GM19324 (cell line): ENCODE measurements at regions not wholly inside any gene's neighbourhood (a gene's known extent, or its start where the extent isn't known, plus 50 kb on each side); places are given as distances from the start of the nearest gene placed in this dataset.
"Not testable (repeated sequence)": the region's sequence is repeated elsewhere in the genome, so short reads cannot be mapped to it uniquely, and the experiment has no call there.

Experiments
- ATAC-seq: cut with Tn5 transposase; IDR thresholded peaks from one replicate; pipeline ENCODE4 v1.9.1; 2021; ENCODE audit warnings: mild to moderate bottlenecking, moderate library complexity; ENCODE audit not compliant: unreplicated experiment, low FRiP score

GRCh38 chr9:38170155-38170554, 101.1 kb upstream of the SHB start:
- ATAC-seq = not testable (repeated sequence)

- ATAC-seq = no peak
These were observed 97.5 kb upstream of the SHB start for GRCh38 chr9:38166501-38166900.

- no peak for ATAC-seq
These were observed 95.7 kb upstream of the SHB start for GRCh38 chr9:38164659-38165221.

- no peak for ATAC-seq
These were observed 94.5 kb upstream of the SHB start for GRCh38 chr9:38163518-38163917.

- ATAC-seq = no peak
These were observed 93.5 kb upstream of the SHB start for GRCh38 chr9:38162332-38163211.

- ATAC-seq = no peak
These were observed 91.7 kb upstream of the SHB start for GRCh38 chr9:38160613-38161215.

- no peak for ATAC-seq
These were observed 90.6 kb upstream of the SHB start for GRCh38 chr9:38159599-38159998.

GRCh38 chr9:38158628-38159027, 89.6 kb upstream of the SHB start:
- ATAC-seq = no peak

GRCh38 chr9:38157711-38158110, 88.7 kb upstream of the SHB start:
- no peak for ATAC-seq

GRCh38 chr9:38154501-38155421, 85.7 kb upstream of the SHB start:
- no peak for ATAC-seq

- no peak for ATAC-seq
These were observed 84.9 kb upstream of the SHB start for GRCh38 chr9:38153910-38154291.

GRCh38 chr9:38153152-38153909, 84.3 kb upstream of the SHB start:
- ATAC-seq = no peak

- no peak for ATAC-seq
These were observed 80.6 kb upstream of the SHB start for GRCh38 chr9:38149647-38150046.

GRCh38 chr9:38146844-38147243, 77.8 kb upstream of the SHB start:
- no peak for ATAC-seq

- no peak for ATAC-seq
These were observed 76.6 kb upstream of the SHB start for GRCh38 chr9:38145526-38146053.

GRCh38 chr9:38144421-38144820, 75.4 kb upstream of the SHB start:
- no peak for ATAC-seq

GRCh38 chr9:38141746-38142591, 72.9 kb upstream of the SHB start:
- no peak for ATAC-seq

GRCh38 chr9:38138276-38138675, 69.2 kb upstream of the SHB start:
- no peak for ATAC-seq

GRCh38 chr9:38137342-38137741, 68.3 kb upstream of the SHB start:
- ATAC-seq = no peak
